Progenitor cell of endocrine pancreas (in vitro differentiated cells): ENCODE measurements at regions not wholly inside any gene's neighbourhood (a gene's known extent, or its start where the extent isn't known, plus 50 kb on each side); places are given as distances from the start of the nearest gene placed in this dataset.

ENCODE experiments used
- DNase-seq: peaks from one replicate; pipeline ENCODE4 v3.0.0; 2021; ENCODE audit warnings: low spot score; ENCODE audit not compliant: unreplicated experiment
- H3K27ac Mint-ChIP-seq: 2 replicates; pipeline ENCODE4 v1.8.0; 2021; ENCODE audit warnings: mild to moderate bottlenecking, moderate library complexity, mixed read lengths
- H3K27me3 Mint-ChIP-seq: 2 replicates; pipeline ENCODE4 v1.8.0; 2021; ENCODE audit warnings: mixed read lengths
- H3K36me3 Mint-ChIP-seq: 2 replicates; pipeline ENCODE4 v1.8.0; 2022; ENCODE audit warnings: mixed read lengths; ENCODE audit not compliant: insufficient read depth
- H3K4me1 Mint-ChIP-seq: 2 replicates; pipeline ENCODE4 v1.8.0; 2021; ENCODE audit warnings: low read depth, mixed read lengths
- H3K4me3 Mint-ChIP-seq: 2 replicates; pipeline ENCODE4 v1.8.0; 2021; ENCODE audit warnings: low read depth, mild to moderate bottlenecking, moderate library complexity, mixed read lengths
- H3K9me3 Mint-ChIP-seq: 2 replicates; pipeline ENCODE4 v1.8.0; 2021; ENCODE audit warnings: low read depth, mixed read lengths
- TF ChIP-seq, protein P1 (sequence below): fragments of 200-600 bp; sonication (generic); IDR thresholded peaks from one replicate; pipeline ENCODE4 v1.5.0; 2021; ENCODE audit warnings: antibody characterized with exemption, mild to moderate bottlenecking; ENCODE audit not compliant: unreplicated experiment

DNA sequence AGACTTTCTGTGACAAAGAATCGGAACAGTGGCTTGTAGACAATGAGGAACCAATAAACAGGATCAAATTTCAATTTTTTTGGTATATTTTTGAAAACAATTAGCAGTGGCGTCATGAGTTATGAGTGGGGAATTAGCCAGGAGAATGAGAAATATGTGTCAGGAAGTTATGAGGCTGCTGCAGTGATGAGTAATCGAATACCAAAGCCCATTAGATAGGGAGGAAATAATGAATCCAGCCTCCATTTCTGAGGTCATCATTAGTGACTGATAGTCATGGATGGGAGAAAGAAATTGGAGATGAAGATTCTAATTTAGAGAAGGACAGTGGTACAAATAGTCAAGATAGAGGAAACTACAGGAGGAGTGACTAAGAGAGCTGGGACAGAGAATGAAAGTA is 673.1 kb upstream of the VRK2 start:
- no peaks in the 10 kb centered on the region for H3K4me1 Mint-ChIP-seq
- no peak for DNase-seq
- H3K9me3 Mint-ChIP-seq = no peaks in the 10 kb centered on the region
- no peak overlapping the region for H3K4me3 Mint-ChIP-seq
- H3K27ac Mint-ChIP-seq = no peak overlapping the region
- TF ChIP-seq, protein P1, sequence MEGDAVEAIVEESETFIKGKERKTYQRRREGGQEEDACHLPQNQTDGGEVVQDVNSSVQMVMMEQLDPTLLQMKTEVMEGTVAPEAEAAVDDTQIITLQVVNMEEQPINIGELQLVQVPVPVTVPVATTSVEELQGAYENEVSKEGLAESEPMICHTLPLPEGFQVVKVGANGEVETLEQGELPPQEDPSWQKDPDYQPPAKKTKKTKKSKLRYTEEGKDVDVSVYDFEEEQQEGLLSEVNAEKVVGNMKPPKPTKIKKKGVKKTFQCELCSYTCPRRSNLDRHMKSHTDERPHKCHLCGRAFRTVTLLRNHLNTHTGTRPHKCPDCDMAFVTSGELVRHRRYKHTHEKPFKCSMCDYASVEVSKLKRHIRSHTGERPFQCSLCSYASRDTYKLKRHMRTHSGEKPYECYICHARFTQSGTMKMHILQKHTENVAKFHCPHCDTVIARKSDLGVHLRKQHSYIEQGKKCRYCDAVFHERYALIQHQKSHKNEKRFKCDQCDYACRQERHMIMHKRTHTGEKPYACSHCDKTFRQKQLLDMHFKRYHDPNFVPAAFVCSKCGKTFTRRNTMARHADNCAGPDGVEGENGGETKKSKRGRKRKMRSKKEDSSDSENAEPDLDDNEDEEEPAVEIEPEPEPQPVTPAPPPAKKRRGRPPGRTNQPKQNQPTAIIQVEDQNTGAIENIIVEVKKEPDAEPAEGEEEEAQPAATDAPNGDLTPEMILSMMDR = no peak
- H3K36me3 Mint-ChIP-seq = no peaks in the 10 kb centered on the region
- H3K27me3 Mint-ChIP-seq = no peaks in the 10 kb centered on the region

DNA sequence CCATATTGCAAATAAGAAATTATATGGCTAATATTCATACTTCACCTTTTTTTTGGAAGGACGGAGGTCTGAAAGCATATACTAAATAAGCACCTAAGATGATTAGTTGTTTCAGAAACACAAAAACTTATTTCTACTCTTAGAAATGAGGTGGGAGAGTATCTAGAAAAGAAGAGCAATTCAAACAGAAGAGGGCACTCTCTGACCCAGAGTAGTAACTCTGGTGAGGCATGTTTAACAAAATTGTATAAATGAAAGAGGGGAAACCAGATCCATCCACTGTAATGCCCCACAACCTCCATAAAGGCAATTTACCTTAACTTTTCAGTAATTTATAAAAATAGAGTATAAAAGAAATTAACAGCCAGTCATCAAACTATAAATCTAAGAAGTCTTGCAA is 669.6 kb upstream of the VRK2 start:
- H3K27me3 Mint-ChIP-seq = no peaks in the 10 kb centered on the region
- no peaks in the 10 kb centered on the region for H3K36me3 Mint-ChIP-seq
- no peak for DNase-seq
- H3K4me1 Mint-ChIP-seq = no peaks in the 10 kb centered on the region
- no peaks in the 10 kb centered on the region for H3K9me3 Mint-ChIP-seq
- H3K27ac Mint-ChIP-seq = no peak overlapping the region
- TF ChIP-seq, protein P1 = peak; percentile 43
- no peak overlapping the region for H3K4me3 Mint-ChIP-seq

DNA sequence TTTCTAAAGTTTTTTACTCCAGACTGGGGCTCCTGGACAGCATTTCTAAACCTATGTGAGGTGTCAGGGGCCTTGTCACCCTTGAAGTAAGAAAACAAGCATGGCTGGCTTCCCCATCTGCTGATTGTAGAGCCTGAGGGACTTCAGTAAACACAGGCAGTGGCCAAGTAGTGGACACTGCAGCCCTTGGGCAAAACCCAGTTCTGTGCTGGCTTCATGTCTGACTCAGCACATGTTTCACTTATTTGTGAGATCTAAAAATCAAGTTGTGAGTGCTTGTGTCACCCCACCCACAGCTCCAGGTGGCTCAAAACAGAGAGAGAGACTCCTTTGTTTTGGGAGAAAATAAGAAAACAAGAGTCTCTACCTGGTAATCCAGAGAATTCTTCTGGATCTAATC is 660.3 kb upstream of the VRK2 start:
- H3K36me3 Mint-ChIP-seq = no peaks in the 10 kb centered on the region
- H3K4me1 Mint-ChIP-seq = peaks cover 8% of the 10 kb centered on the region
- H3K27me3 Mint-ChIP-seq = no peaks in the 10 kb centered on the region
- peaks cover 10% of the 10 kb centered on the region for H3K9me3 Mint-ChIP-seq
- TF ChIP-seq, protein P1 = no peak
- DNase-seq = no peak
- no peak overlapping the region for H3K27ac Mint-ChIP-seq
- no peak overlapping the region for H3K4me3 Mint-ChIP-seq

DNA sequence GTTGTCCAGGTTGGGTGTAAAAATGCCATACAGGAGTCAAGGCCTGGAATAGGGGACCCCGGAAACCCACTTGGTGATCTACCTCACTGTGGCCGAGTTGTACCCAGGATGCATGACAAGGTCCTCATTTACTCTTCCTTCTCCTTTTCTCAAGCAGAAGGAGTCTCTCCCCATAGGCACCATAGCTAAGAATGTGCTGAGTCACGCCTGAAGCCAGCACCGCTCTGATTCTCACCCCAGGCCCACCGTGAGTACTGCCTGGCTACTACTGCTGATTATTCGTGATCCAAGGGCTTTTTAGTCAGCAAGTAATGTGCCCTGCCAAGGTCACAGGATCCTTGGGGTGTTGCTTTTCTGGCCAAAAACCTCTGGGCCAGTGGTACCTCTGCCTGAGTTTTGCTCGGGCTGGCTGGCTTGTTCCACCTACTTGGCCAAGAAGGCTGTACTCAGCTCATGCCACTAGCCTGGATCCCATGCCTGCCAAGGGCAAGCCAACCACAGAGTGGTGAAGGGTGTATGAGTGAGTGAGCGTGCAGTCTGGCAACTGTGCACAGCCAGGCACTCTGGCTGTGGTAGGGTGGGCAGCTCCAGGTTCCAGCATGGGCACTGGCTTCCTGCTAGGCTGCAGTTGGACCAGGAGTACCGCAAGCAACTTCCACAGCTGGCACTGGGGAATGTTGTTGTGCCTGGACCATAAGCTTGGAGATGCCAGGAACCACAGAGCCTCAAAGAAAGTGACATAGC is 650.1 kb upstream of the VRK2 start:
- no peaks in the 10 kb centered on the region for H3K9me3 Mint-ChIP-seq
- H3K4me3 Mint-ChIP-seq = no peak overlapping the region
- H3K27me3 Mint-ChIP-seq = peaks cover 2% of the 10 kb centered on the region
- H3K36me3 Mint-ChIP-seq = no peaks in the 10 kb centered on the region
- TF ChIP-seq, protein P1 = no peak
- no peak overlapping the region for H3K27ac Mint-ChIP-seq
- DNase-seq = no peak
- no peaks in the 10 kb centered on the region for H3K4me1 Mint-ChIP-seq

DNA sequence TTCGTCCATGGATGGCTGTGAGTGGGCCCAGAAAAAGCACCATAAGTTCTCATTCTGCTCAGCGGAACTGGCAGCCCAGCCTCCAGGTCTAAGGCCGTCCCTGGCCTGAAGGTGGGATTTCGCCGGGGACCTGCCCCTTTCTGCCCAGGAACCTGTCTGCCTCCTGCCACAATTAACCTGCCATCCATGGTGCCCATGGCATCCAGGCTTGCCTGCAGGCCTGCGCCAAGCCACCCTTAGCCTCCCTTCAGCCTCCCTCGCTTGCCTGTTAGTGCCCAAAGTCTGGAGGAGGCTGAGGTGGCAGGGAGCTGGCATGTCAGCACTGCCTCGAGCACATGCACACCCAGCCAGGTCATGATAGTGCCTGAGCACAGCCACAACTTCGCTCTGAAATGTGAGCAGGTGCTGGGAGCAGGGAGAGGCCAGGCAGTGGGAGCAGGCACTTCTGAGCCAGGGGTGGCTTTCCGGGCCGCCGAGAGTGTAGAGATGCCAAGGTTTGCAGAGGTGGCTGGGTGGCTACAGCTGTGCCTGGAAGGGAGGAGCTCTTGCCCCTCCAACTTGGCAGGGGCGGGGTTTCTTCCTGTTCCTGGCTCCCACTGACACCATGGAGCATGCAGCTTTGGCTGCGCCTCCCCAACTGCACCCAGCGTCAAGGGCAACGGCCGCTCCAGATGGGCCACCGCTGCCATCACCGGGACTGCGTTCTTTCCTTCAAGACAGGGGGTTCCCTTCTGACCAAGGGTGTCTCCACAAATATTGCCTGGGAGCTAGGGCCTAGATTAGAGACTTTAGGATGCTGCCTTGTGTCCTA is 648.9 kb upstream of the VRK2 start:
- Mint-ChIP-seq H3K27ac (no peak overlapping the region), H3K27me3 (peaks cover 2% of the 10 kb centered on the region), H3K36me3 (no peaks in the 10 kb centered on the region), H3K4me3 (no peak overlapping the region), H3K4me1 (no peaks in the 10 kb centered on the region), H3K9me3 (no peaks in the 10 kb centered on the region)
- TF ChIP-seq, protein P1 = no peak
- DNase-seq = no peak
